GM18519 (cell line): ENCODE measurements at regions not wholly inside any gene's neighbourhood (a gene's known extent, or its start where the extent isn't known, plus 50 kb on each side); places are given as distances from the start of the nearest gene placed in this dataset.

ENCODE experiments used
- ATAC-seq: cut with Tn5 transposase; IDR thresholded peaks from one replicate; pipeline ENCODE4 v1.9.1; 2021; ENCODE audit warnings: mild to moderate bottlenecking, moderate library complexity; ENCODE audit not compliant: unreplicated experiment, low FRiP score

DNA sequence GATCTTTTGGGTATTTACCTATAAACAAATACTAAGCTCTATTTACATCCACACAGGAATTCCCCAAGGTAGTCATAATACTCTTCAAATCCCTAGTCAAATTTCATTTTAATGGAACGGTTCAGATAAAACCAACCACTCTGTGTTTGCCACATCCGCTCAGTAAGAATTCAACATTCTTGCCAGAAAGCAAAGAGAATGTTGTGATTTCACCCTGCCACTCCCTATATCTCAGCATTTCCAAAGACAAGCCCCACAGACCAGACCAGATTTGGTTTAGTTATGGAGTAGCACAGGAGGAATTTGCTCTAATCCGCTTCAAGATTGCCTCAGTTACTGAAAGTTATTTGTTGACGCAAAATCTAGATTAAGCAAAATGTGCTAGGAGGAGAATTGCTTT, 105.6 kb upstream of the SERP2 start:
- no peak for ATAC-seq

- no peak for ATAC-seq
These were observed 104.6 kb upstream of the SERP2 start for GRCh38 chr13:44268980-44269379.

DNA sequence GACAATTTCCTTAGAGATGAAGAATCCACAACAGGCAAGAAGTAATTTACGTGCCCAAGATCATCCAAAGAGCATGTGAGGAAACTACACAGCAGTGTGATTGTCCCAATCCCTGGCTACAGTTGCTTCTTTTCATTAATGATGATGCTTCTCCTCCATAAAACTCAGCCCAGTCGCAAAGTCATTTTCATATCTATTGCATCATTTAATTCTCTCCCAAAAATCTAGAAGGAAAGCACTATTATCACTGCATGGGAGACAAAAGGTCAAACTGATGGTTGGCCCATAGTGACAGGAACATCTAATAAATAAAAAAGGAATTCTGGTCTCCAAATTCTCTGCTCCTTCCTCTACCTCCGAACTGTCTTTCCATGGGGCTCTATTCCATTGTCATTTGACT, 103.5 kb upstream of the SERP2 start:
- no peak for ATAC-seq

DNA sequence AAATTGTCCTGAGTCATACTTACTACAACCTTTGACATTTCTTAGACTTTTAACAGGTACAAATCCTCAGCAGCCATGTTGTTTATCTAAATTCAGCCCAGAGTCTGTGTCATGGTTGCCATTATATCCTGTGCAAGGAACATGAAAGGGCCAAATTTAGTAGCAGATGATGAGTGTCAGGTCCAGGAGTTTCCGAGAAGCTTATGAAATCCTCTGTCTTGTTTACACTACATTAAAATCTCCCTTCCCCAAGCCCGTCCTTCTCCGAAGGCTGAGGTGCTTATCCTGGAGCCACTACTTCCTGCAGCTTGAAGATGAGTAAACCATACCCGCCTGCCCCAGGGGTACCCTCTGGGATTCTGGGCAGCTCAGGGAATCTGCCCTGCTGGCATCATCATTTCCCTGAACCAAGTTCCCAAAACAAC, 102.6 kb upstream of the SERP2 start:
- no peak for ATAC-seq

- ATAC-seq = no peak
These were observed 102.2 kb upstream of the SERP2 start for GRCh38 chr13:44271473-44271872.

DNA sequence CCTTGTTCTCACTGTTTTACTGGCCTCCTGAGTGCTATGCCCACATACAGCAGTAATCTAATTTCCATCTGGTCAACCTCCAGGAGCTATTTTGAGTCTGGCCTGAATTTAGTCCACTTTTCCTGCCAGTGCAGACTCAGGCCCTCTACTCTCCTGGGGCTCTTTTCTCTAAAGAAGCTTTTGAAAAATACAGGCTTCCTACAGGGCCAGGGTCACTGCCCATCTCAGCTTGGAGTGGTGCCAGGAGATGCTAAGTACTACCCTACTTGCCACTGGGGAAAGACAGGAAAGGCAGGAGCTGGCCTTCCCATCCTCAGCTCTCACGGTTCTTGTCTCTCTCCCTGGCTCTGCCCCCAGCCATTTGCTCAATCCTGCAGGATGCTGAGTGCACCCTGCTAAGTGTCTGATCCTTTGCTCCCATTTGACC, 101.7 kb upstream of the SERP2 start:
- ATAC-seq = no peak

DNA sequence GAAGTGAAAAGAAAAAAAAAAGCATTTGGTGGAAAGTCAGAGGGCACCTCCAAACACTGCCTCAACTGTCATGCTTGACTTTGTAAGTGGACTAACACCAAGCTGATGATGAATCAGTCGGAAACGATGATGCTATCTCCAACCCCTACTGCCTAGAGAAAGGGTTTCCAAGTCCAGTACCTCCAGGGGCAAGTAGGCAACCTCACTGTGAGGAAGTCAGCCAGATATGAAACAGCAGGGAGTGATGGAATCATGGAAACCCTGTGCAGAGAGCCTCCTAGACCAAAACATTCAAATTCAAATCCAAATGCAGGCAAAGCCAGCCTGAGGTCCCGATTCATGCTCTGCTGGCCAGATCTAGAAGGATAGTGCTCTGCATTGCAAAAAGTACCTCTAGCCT, 100.9 kb upstream of the SERP2 start:
- no peak for ATAC-seq

DNA sequence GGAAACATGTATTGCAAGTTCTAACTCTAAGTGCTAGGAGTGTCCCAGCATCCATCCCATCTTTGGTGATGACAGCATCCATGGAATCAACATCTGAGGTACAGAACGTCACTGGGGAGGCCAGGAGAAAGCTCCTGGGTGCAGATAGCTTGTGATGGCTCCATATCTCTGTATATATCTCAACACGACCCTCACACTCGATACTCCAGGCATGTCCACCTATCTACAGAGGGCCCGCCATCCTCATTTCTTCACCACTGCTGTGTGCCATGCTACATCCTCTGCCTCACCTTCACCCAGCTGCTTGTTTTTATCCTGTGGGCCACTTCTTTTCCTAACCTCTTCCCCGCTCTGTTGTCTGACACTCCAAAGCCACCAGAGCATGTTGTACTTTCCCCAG, 100.4 kb upstream of the SERP2 start:
- ATAC-seq = no peak

GRCh38 chr13:44273991-44274770, 99.4 kb upstream of the SERP2 start:
- ATAC-seq = peak; percentile 66

DNA sequence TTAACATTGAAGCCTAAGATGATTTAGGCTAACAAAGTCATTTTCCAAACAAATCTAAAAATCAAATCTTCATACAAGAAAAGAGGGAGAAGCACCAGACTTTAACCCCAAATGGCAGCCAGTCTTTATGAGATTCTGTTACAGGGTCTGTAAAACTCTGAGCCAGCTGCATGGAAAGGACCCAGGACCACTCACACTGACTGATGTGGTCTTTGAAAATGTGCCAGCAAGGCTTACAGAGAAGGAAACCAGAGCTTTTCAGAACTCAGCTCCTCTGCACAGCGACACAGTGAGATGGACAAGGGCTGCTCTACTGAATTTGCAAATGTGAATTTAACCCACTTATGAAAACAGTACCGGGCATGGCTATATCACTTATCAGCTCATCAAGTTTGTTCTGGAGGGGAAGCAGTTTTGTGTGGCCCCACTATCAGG, 98.8 kb upstream of the SERP2 start:
- ATAC-seq = no peak

DNA sequence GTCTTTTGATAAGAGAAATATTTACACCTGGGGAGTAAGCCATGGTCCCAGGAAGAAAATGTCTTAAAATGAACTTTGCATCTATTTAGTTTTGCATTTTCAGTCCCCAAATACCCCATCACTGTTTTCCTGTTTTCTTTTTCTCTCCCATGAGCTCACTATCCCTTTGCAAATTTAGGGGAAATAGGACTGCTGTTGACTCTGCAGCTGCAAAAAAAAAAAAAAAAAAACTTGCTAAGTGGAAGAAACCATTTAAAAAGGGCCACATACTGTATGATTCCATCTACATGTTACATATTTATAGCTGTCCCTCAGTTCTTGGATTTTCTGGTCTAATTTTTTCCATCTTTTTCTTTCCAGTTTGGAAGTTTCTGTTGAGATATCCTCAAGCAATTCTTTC, 98.2 kb upstream of the SERP2 start:
- no peak for ATAC-seq

GRCh38 chr13:44276061-44276460, 97.6 kb upstream of the SERP2 start:
- ATAC-seq = no peak

GRCh38 chr13:44277459-44277858, 96.2 kb upstream of the SERP2 start:
- ATAC-seq = no peak

- ATAC-seq = no peak
These were observed 95.5 kb upstream of the SERP2 start for GRCh38 chr13:44278166-44278565.

DNA sequence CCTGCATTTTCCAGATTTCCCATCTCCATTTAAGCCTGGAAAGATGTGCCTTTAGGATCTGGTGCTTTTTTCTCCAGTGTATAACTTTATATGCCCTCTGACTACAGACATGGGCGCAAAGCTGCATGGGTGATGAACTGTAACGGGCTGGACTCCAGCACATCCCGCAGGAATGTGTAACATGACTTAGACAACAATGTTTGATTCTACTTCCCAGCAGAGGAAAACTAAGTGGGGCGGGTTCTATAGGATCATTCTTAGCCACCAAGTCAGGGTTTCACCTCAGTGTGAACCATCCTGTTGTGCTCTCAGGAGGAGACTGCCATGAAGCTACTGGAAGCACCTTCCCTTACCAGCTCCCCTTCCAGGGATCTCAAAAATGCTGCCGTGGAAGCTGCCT, 93.2 kb upstream of the SERP2 start:
- no peak for ATAC-seq

DNA sequence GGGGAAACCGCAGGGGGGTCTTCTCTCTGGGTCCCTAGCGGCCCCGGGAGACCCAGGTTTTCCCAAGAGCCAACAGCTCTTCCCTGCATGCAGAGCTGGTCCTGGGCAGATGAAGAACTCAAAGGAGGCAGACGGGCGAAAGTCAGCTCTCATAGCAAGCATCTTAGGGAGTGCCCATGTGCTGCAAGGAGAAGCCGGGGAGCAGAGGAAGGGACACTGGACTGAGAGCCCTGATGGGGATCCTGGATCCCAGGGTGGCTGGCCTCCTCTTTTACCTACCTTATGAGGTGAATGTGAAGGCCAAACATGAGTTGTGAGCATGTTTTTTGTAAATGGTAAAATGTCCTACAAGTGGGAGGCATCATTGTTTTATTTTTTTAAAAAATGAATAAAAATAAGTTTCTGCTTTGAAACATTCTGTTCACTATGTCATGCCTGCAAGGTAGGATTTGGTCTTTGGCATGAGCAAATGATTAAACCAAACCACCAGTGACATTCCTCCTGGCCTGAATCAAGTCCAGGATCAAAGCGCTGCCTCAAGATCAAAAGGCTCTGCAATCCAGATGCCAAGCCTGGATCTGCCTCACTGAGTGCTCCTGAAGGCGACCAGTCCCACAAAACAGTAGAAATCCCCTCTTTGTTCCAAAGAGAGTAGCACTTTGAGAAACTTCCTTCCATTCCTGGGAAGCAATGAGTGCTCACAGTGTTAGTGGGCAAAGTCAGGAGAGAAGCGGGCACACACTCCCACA, 92.2 kb upstream of the SERP2 start:
- no peak for ATAC-seq

DNA sequence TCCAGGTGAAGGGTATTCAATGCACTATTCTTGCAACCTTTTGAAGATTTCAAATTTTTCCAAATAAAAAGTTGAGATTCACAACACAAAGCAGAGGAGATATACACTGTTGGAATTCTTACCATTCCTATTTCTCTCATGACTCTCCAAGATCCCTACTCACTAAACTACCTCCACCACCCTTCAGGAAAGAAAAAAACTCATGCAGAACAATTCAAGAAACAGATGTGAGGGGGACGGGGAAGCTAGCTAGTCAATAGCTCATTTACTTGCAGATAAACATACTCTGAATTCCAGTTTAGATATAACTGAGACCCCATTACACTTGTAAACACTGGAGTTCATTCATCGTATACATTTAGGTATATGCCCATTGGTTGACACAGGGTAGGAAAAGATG, 90.0 kb upstream of the SERP2 start:
- no peak for ATAC-seq

- ATAC-seq = no peak
These were observed 85.7 kb upstream of the SERP2 start for GRCh38 chr13:44287958-44288357.

- ATAC-seq = no peak
These were observed 81.1 kb upstream of the SERP2 start for GRCh38 chr13:44292545-44292944.

DNA sequence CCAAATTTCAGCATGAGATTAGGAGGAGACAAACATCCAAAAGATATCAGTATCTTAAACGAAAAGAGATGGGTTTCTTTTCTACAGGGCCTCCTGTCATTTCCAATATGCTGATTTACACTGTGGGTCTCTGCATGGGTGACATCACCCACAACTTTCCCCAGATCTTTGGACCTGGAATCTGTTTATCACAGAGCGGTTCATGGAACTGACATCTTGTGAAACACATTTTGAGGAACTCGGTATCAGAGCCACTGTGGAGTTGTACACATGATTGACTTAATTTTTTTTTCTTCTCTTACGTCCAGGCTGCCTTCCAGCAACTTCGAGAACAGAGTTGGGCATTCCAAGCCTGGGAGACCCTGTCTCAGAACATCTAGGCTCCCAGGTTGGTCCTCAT, 80.2 kb upstream of the SERP2 start:
- ATAC-seq = no peak

- ATAC-seq = no peak
These were observed 79.5 kb upstream of the SERP2 start for GRCh38 chr13:44293908-44294735.
